Spleen (tissue), 11 donors: ENCODE measurements at regions not wholly inside any gene's neighbourhood (a gene's known extent, or its start where the extent isn't known, plus 50 kb on each side); places are given as distances from the start of the nearest gene placed in this dataset.
"Not testable (repeated sequence)": the region's sequence is repeated elsewhere in the genome, so short reads cannot be mapped to it uniquely, and the experiment has no call there.

Source experiments
- DNase-seq: peaks from one replicate; pipeline ENCODE4 v3.0.0-alpha.2; 2020
- H3K27ac ChIP-seq, 8 donors: fragments of 200-600 bp; sonication (generic) in 7 of 8; 1 replicate in 4 of 8; 2 replicates in 4 of 8; pipeline versions ENCODE4 v1.5.0 to v1.8.0; 2016 to 2021; ENCODE audit warnings: inconsistent platforms in 4 of 8, mild to moderate bottlenecking in 4 of 8, moderate library complexity in 1 of 8
- H3K27me3 ChIP-seq, 7 donors: fragments of 200-600 bp; sonication (generic) in 6 of 7; replicated peaks in 1 of 7; 1 replicate in 4 of 7; 2 replicates in 3 of 7; pipeline versions ENCODE4 v1.5.0 to v1.8.0; 2016 to 2021; ENCODE audit warnings: inconsistent platforms in 3 of 7, mild to moderate bottlenecking in 1 of 7
- H3K36me3 ChIP-seq, 6 donors: fragments of 200-600 bp; sonication (generic) in 5 of 6; 1 replicate in 4 of 6; 2 replicates in 2 of 6; pipeline versions ENCODE4 v1.5.0 to v1.8.0; 2016 to 2021; ENCODE audit warnings: inconsistent platforms in 2 of 6
- H3K4me1 ChIP-seq, 6 donors: fragments of 200-600 bp; sonication (generic) in 5 of 6; 1 replicate in 3 of 6; 2 replicates in 3 of 6; pipeline versions ENCODE4 v1.5.0 to v1.8.0; 2016 to 2021; ENCODE audit warnings: inconsistent platforms in 3 of 6
- H3K4me3 ChIP-seq, 8 donors: fragments of 200-600 bp; sonication (generic) in 7 of 8; 1 replicate in 4 of 8; 2 replicates in 4 of 8; pipeline versions ENCODE4 v1.5.0 to v1.8.0; 2016 to 2021; ENCODE audit warnings: inconsistent platforms in 4 of 8, mild to moderate bottlenecking in 4 of 8, moderate library complexity in 2 of 8
- H3K9me3 ChIP-seq, 8 donors: fragments of 200-600 bp; sonication (generic) in 7 of 8; 1 replicate in 4 of 8; 2 replicates in 4 of 8; pipeline versions ENCODE4 v1.5.0 to v1.8.0; 2016 to 2021; ENCODE audit warnings: inconsistent platforms in 4 of 8
- CTCF ChIP-seq, 11 experiments: fragments of 200-600 bp in 7 of 11; fragments of 450-650 bp in 4 of 11; sonication (generic) in 4 of 11; IDR thresholded peaks in 8 of 11; conservative IDR thresholded peaks in 3 of 11; 1 replicate in 7 of 11; 2 replicates in 4 of 11; pipeline versions ENCODE4 v1.4.0 to v1.8.0; 2016 to 2021; ENCODE audit warnings: antibody characterized with exemption in 11 of 11, inconsistent platforms in 4 of 11, mild to moderate bottlenecking in 1 of 11
- POLR2A ChIP-seq, 3 donors: fragments of 450-650 bp; IDR thresholded peaks; one replicate each; pipeline ENCODE4 v1.5.1; 2017; ENCODE audit warnings: antibody characterized with exemption in 3 of 3, mild to moderate bottlenecking in 1 of 3
- POLR2AphosphoS5 ChIP-seq, 3 donors: sonication (generic); formaldehyde crosslinking; IDR thresholded peaks; one replicate each; pipeline ENCODE4 v1.5.1; 2017; ENCODE audit warnings: antibody characterized with exemption in 3 of 3
- WGBS, 5 donors: extraction: QIAGEN DNeasy Blood & Tissue Kit in 3 of 5; methylation state at CpG; one replicate each; pipeline versions ENCODE4 v1.1.5 to v1.1.7; 2013 to 2018; 5-methylcytosine and 5-hydroxymethylcytosine counted together
- intact Hi-C: fragments of 100-400 bp; cut with DNase I; formaldehyde crosslinking; loops from one replicate; pipeline ENCODE4 v1.15.0; 2023; ENCODE audit warnings: low total_unique reads
- donor health status: healthy with polysubstance abuse.
- donor health status: DM: no; HTN: no; CAD: no; lungs with moderate emphysema.
- donor health status: DM: no; HTN: no; CAD: no.
- donor health status: Bipolar disorder and iron deficiency.
- donor health status: healthy.
- donor health status: DM: no; HTN: no; CAD: no.
- donor health status: DM: yes; HTN: yes; CAD: no.

- intact Hi-C loops, result no loop called here
- WGBS, 5 donors, result 88 to 97% (median 95%) methylated on average over 8 of the region's 8 CpGs
- Histone ChIP-seq H3K27me3 (no peaks in the 10 kb centered on the region), H3K4me1 (peaks cover 0 to 29% (median 7%) of the 10 kb centered on the region in 6 donors), H3K4me3 (no peak overlapping the region), H3K9me3 (no peaks in the 10 kb centered on the region), H3K27ac (no peak overlapping the region), H3K36me3 (no peaks in the 10 kb centered on the region)
- DNase-seq, result no peak
- no peak for TF ChIP-seq POLR2AphosphoS5 (IDR thresholded peaks at IDR 0.05)
- TF ChIP-seq POLR2A (IDR thresholded peaks at IDR 0.05), result no peak
- no peak for TF ChIP-seq CTCF (IDR thresholded peaks at IDR 0.05 in 8 of 11, conservative IDR thresholded peaks at IDR 0.05 in 3 of 11)
Measured at GRCh38 chr10:29698773-29699490, 64.2 kb upstream of the SVIL start.

GRCh38 chr10:29696581-29696980, 61.8 kb upstream of the SVIL start:
- DNase-seq, intact Hi-C loops, H3K27ac ChIP-seq, H3K36me3 ChIP-seq, H3K27me3 ChIP-seq, H3K9me3 ChIP-seq, H3K4me3 ChIP-seq: not testable (repeated sequence)
- H3K4me1 ChIP-seq, result peaks cover 0 to 20% (median 3%) of the 10 kb centered on the region in 6 donors
- 94 to 100% (median 98%) methylated on average over 2 to 30 of the region's 30 CpGs; no CpG with 5 or more reads in 1 of the 5 donors for WGBS, 5 donors

- Histone ChIP-seq H3K9me3 (no peaks in the 10 kb centered on the region), H3K4me1 (peaks cover 0 to 20% (median 1%) of the 10 kb centered on the region in 6 donors), H3K27ac (no peak overlapping the region), H3K36me3 (no peaks in the 10 kb centered on the region), H3K27me3 (no peaks in the 10 kb centered on the region), H3K4me3 (no peak overlapping the region)
- no peak for TF ChIP-seq CTCF (IDR thresholded peaks at IDR 0.05 in 8 of 11, conservative IDR thresholded peaks at IDR 0.05 in 3 of 11)
- intact Hi-C loops, result no loop called here
- 88 to 96% (median 92%) methylated on average over 3 of the region's 3 CpGs for WGBS, 5 donors
- DNase-seq, result no peak
Measured at GRCh38 chr10:29694121-29694520, 59.4 kb upstream of the SVIL start.

GRCh38 chr10:29692121-29692539, 57.4 kb upstream of the SVIL start:
- no peak for TF ChIP-seq CTCF (IDR thresholded peaks at IDR 0.05 in 8 of 11, conservative IDR thresholded peaks at IDR 0.05 in 3 of 11)
- no peak for TF ChIP-seq POLR2A (IDR thresholded peaks at IDR 0.05)
- TF ChIP-seq POLR2AphosphoS5 (IDR thresholded peaks at IDR 0.05), result no peak
- peak overlapping the region in 2 of 8 donors; percentile 8 to 10 for H3K4me3 ChIP-seq
- WGBS, 5 donors, result 56 to 89% (median 70%) methylated on average over 5 of the region's 5 CpGs
- DNase-seq, result no peak
- intact Hi-C loops, result no loop called here
- H3K27ac ChIP-seq, result no peak overlapping the region
- H3K9me3 ChIP-seq, result no peaks in the 10 kb centered on the region
- no peaks in the 10 kb centered on the region for H3K36me3 ChIP-seq
- peaks cover 0 to 39% (median 8%) of the 10 kb centered on the region in 6 donors for H3K4me1 ChIP-seq
- no peaks in the 10 kb centered on the region for H3K27me3 ChIP-seq
